ENCODE measurements at regions not wholly inside any gene's neighbourhood (a gene's known extent, or its start where the extent isn't known, plus 50 kb on each side); places are given as distances from the start of the nearest gene placed in this dataset.
A peak's percentile ranks its signal among the peaks of the same experiment; 100 is the strongest.
"Not testable (repeated sequence)": the region's sequence is repeated elsewhere in the genome, so short reads cannot be mapped to it uniquely, and the experiment has no call there.

DNA sequence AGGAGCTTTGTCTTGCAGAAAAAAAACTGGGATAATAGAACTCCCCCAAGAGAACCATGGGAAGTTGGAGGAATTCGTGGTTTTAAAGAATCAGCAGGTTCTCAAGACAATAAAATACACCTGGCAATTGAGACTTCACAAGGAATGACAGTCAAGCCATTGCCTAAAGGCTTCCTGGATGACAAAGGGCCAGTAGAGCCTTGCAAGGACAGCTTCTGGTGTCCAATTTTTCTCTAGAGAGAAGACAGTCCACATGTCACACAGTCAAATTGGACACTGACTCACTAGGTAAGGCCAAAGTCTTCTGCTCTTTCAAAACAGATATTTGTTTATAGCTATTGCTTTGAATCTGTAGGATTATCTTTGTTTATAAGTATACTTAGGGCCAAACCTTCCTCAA is 80.3 kb upstream of the BMP5 start:
- DNase-seq, result no peak

DNA sequence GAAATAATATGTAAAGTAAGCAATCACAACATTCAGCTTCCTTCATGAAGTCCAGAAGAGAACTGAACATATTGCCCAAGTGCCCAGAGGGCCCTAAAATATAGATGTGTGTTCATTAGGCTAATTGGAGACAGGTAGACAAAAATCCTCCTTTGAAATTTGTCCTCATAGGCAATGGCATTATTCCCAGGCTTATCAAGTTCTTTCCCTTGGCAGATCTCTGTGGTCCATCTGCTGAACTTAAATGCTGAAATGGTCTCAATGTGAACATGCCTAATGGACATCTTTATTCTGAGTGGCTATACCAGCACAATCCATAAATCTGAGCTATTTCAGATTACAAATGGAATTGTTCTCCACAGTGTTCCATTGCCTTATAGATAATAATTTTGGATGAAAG is 79.0 kb upstream of the BMP5 start:
- DNase-seq, result no peak

DNA sequence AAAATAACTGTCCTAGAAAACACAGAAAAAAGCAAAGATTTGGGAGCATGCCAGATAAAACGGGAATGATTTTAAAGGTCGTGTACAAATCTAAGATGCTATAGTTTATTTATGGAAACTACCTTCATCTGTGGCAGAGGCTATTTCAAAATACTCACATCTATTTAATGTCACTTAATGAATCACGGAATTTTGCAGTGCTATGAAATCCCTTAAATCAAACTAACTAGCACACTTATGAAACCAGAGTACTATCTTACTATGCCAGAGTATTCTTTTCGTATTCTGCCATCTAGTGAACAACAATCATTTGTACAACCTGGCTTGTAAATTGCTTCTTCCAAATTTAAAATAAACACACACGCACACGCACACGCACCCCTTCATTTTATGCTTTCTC is 77.9 kb upstream of the BMP5 start:
- DNase-seq, result peak; percentile 48

DNA sequence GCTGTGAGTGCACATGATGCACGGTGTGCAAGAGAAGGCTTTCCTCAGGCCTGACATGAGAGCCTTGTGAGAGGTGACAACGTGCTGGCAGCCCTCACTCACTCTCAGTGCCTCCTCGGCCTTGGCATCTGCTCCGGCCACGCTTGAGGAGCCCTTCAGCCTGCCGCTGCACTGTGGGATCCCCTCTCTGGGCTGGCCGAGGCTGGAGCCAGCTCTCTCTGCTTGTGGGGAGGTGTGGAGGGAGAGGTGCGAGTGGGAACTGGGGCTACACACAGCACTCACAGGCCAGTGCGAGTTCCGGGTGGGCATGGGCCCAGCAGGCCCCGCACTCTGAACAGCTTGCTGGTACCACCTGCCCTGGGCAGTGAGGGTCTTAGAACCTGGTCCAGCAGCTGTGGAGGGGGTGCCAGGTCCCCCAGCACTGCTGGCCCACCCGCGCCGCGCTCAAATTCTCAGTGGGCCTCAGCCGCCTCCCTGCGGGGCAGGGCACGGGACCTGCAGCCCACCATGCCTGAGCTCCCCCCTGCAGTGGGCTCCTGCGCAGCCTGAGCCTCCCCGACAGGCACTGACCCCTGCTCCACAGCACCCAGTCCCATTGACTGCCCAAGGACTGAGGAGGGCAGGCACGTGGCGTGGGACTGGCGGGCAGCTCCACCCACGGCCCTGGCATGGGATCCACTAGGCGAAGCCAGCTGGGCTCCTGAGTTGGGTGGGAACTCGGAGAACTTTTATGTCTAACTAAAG is 74.9 kb upstream of the BMP5 start:
- no peak for DNase-seq

DNA sequence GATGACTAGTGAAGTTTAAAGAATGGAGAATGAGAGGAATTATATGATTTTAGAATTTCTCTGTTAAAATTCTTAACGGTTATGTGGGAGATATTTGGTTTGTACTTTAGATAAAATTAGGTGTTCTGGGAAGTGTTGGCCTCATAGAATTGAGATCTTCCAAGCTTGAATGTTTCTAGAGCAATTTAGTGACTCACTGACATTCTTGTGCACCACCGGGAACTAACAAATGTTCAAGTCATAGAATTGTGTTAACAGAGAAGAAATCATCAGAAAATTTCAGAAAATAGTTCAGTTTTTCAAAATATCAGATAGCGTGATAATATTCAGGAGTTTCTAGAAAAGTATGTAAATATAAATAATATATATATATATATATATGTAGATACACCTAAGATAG is 67.9 kb upstream of the BMP5 start:
- DNase-seq, result peak; percentile 48

DNA sequence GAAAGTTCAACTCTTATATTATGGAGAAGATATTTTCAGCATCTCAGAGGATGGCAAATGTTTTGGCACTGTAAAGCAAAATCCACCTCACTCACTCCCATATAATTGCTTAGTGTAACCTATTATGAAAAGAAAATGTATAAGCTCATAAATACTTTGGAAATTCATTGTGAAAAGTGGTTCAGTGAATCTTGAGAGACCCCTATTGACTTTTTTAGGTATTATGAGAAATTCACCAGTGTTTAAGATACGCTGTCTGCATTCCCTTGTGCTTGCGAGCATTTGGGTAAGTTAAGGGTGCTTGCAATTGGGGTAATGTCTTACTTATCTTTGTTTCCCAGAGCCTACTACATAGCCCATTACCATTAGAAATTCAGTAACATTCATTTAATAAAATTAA is 66.3 kb upstream of the BMP5 start:
- no peak for DNase-seq

DNA sequence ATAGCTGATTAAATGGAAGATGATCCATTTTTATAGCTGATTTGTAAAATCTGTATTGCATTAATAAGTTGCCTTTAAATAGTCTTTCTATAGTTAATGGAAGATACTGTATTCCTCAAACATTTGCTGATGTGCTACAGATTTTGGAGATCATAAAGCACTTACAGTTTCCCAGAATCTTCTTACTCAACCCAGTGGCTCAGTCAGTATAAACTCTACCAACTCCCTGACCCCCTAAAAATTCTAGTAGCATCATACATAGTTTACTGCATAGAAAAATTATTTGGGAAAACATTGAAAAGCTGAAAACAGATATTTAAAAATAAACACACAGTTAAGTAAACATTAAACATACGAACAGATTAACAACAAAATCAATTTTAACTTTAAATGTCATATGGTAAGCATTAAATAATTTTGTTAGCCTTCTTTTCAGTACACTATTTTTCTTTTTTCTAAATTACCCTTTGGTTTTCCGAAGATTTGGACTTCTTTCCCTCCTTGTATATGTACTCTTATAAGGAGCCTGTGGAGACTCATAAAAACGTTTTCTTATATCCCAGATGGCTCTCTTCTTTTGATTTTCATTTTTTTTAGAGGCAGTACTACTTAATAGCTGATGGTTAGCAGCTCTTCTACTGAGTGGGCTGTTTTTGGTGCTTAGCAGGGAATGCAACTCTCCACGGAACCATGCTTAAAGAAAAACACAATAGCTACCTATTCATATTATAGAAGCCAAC is 62.7 kb upstream of the BMP5 start:
- DNase-seq, result no peak

DNA sequence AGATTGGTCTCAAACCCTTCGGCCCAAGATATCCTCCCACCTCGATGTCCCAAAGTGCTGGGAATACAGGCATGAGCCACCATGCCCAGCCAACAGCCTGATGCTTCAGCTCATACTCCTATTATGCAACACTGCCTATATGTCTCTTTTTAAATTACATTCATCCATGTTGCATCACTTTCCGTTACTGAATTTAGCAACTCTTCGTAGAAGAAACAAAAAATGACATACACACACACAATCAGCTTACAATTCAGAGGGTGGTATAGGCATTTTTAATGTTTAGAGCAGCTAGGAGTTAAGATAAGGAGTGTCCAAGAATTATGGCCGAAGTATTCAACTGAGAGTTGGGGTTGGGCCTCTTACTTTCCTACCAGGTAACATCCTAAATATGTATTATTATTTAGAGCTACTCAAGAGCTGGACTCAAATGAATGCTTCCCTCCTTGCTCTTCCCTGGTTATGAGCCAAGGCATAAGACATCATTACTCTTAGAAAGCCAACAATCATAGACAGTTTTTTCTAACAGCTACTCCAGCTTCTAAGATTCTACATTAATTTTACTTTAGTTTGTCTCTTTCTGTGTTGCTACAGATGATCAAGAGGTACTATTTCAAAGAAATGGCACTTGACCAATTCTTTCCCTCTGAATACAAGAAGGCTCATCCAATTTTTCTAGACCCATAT is 62.0 kb upstream of the BMP5 start:
- DNase-seq, result no peak

DNA sequence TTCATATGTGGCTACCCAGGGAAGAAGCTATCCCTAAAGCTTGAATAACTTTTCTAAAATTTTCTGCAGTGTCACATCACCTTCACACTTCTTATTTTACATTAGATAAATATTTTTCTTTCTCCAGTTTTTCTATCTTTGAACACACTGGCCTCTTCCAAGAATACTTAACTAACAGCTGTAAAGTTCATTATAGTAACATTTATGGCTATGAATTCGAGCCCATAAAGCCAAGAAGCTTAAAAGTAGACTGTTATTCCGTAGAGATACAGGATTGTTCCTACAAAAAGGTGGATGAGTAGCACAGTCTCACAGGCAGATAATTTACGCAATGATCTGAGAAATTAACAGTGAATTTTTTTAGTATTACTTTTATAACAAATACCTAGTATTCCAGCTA is 55.7 kb upstream of the BMP5 start:
- no peak for DNase-seq

DNA sequence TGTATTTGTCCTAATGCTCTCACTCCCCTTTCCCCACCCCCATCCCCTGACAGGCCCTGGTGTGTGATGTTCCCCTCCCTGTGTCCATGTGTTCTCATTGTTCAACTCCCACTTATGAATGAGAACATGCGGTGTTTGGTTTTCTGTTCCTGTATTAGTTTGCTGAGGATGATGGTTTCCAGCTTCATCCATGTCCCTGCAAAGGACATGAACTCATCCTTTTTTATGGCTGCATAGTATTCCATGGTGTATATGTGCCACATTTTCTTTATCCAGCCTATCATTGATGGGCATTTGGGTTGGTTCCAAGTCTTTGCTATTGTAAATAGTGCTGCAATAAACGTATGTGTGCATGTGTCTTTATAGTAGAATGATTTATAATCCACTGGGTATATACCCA is 52.3 kb upstream of the BMP5 start:
- DNase-seq, result not testable (repeated sequence)

DNA sequence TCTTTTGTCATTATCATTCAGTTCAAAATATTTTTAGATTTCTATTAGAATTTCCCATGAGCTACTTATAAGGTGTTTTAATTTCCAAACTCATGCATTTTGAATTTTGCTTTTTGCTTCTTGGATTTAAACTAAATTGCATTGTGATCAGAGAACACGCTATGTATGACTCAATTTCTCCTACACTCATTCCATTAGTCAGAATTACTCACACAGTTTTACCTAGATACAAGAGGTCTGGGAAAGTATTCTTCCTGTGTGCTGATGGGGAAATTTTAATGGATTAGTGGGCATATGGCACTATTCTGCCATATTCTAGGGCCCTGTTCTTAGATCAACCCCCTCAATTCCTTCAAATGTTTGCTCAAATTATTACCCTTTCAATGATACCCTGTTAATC is 49.9 kb upstream of the BMP5 start:
- peak; percentile 71 for DNase-seq

Measured in fibroblast of upper back skin (primary cell).